K562 (cell line): ENCODE measurements at regions not wholly inside any gene's neighbourhood (a gene's known extent, or its start where the extent isn't known, plus 50 kb on each side); places are given as distances from the start of the nearest gene placed in this dataset.

Experiments used
- ATAC-seq: fragments of 200-7000 bp; cut with Tn5 transposase; 3 replicates; pipeline ENCODE4 v1.9.1; 2020; ENCODE audit warnings: moderate library complexity
- BruUV-seq: library from RNA; stranded (reverse); fragments of 400-500 nt; replicated peaks from 2 replicates; lab custom pipeline; 2021; lab: Mats Ljungman, UMichigan
- CTCF ChIA-PET: fragments of 300-600 bp; formaldehyde crosslinking; extraction: SDS; loops from one replicate; lab custom pipeline; 2021; ENCODE audit warnings: low intra/inter-chr PET ratio; lab: Yijun Ruan, JAX
- POLR2A ChIA-PET: fragments of 300-600, 350-650 bp; sonication (Branson Sonifier 250); formaldehyde crosslinking; extraction: SDS; loops from one replicate; lab custom pipeline; 2021; ENCODE audit warnings: antibody characterized with exemption, inconsistent platforms; lab: Yijun Ruan, JAX
- DNase-seq, 4 experiments: peaks; one replicate each; pipeline versions ENCODE4 v3.0.0 to v3.0.0-alpha.2; 2011 to 2018; ENCODE audit warnings: low spot score in 3 of 4, mixed read lengths in 3 of 4; ENCODE audit errors: extremely low read depth in 1 of 4
- FAIRE-seq: peaks from 2 replicates; lab custom pipeline; 2011; peaks lifted over from hg19 to GRCh38; lab: Jason Lieb, UNC
- H2AFZ ChIP-seq: 2 replicates; pipeline ENCODE4 v1.6.0; 2011; ENCODE audit warnings: low read depth, low read length, control low read depth, inconsistent platforms
- H3K27ac ChIP-seq: fragments of 200-600 bp; 3 replicates; pipeline ENCODE4 v1.8.0; 2011; ENCODE audit warnings: low read depth, mild to moderate bottlenecking, control low read depth, inconsistent platforms, low read length, moderate library complexity, mixed read lengths; ENCODE audit errors: extremely low read depth
- H3K27me3 ChIP-seq, 2 experiments: fragments of 300-600 bp in 1 of 2; 2 replicates in 1 of 2; 3 replicates in 1 of 2; pipeline versions ENCODE4 v1.6.0 to v1.8.0; 2011; ENCODE audit warnings: inconsistent platforms in 2 of 2, low read length in 2 of 2, mild to moderate bottlenecking in 1 of 2, mixed read lengths in 1 of 2, moderate library complexity in 1 of 2; ENCODE audit not compliant: control insufficient read depth in 2 of 2, insufficient read depth in 2 of 2
- H3K36me3 ChIP-seq: fragments of 300-600 bp; 3 replicates; pipeline ENCODE4 v1.8.0; 2011; ENCODE audit warnings: mild to moderate bottlenecking, low read length, inconsistent platforms; ENCODE audit not compliant: control insufficient read depth, insufficient read depth
- H3K4me1 ChIP-seq, 2 experiments: fragments of 200-600 bp in 1 of 2; replicated peaks in 1 of 2; 2 replicates in 1 of 2; 3 replicates in 1 of 2; pipeline versions ENCODE4 v1.5.1 to v1.8.0; 2011; ENCODE audit warnings: inconsistent platforms in 2 of 2, low read length in 2 of 2, mild to moderate bottlenecking in 1 of 2, mixed read lengths in 1 of 2, moderate library complexity in 1 of 2; ENCODE audit not compliant: control insufficient read depth in 2 of 2, insufficient read depth in 2 of 2
- H3K4me2 ChIP-seq: 2 replicates; pipeline ENCODE4 v1.6.1; 2011; ENCODE audit warnings: low read length, control low read depth, inconsistent platforms, mixed read lengths; ENCODE audit not compliant: insufficient read depth
- H3K4me3 ChIP-seq: fragments of 200-600 bp; sonication (generic), shearing (Covaris generic); 2 replicates; pipeline ENCODE4 v1.5.1; 2016; ENCODE audit warnings: control low read depth, inconsistent platforms
- H3K79me2 ChIP-seq: fragments of 200-600 bp; 3 replicates; pipeline ENCODE4 v1.8.0; 2011; ENCODE audit warnings: low read length, inconsistent platforms; ENCODE audit not compliant: control insufficient read depth, insufficient read depth
- H3K9ac ChIP-seq, 2 experiments: 2 replicates each; pipeline versions ENCODE4 v1.6.0 to v1.6.1; 2011; ENCODE audit warnings: low read depth in 2 of 2, low read length in 2 of 2, control low read depth in 1 of 2, inconsistent platforms in 1 of 2, mild to moderate bottlenecking in 1 of 2, mixed read lengths in 1 of 2; ENCODE audit not compliant: insufficient read depth in 1 of 2
- H3K9me1 ChIP-seq: one replicate; pipeline ENCODE4 v1.6.0; 2011; ENCODE audit warnings: inconsistent platforms, mild to moderate bottlenecking, low read length, moderate library complexity; ENCODE audit not compliant: control insufficient read depth, insufficient read depth
- H3K9me3 ChIP-seq: replicated peaks from 2 replicates; pipeline ENCODE4 v1.5.1; 2011; ENCODE audit warnings: low read depth, low read length, inconsistent platforms; ENCODE audit not compliant: control insufficient read depth, insufficient read depth
- H4K20me1 ChIP-seq: replicated peaks from 2 replicates; pipeline ENCODE4 v1.6.1; 2011; ENCODE audit warnings: low read length, inconsistent platforms, mixed read lengths; ENCODE audit not compliant: control insufficient read depth, insufficient read depth
- BRD4 ChIP-seq: fragments of 200-600 bp; sonication (generic); IDR thresholded peaks from 2 replicates; pipeline ENCODE4 v1.6.1; 2017; ENCODE audit warnings: inconsistent platforms
- CBX3 ChIP-seq, 2 experiments: IDR thresholded peaks; 1 replicate in 1 of 2; 2 replicates in 1 of 2; pipeline ENCODE4 v1.6.1; 2012; ENCODE audit warnings: inconsistent platforms in 2 of 2, low read length in 2 of 2, borderline replicate concordance in 1 of 2, control low read depth in 1 of 2
- CHD1 ChIP-seq: fragments of 200-600 bp; sonication (generic); IDR thresholded peaks from one replicate; pipeline ENCODE4 v1.6.1; 2012; ENCODE audit warnings: mild to moderate bottlenecking, moderate library complexity, low read length, inconsistent platforms
- CHD4 ChIP-seq: fragments of 200-600 bp; sonication (generic); IDR thresholded peaks from 3 replicates; pipeline ENCODE4 v1.6.1; 2012; ENCODE audit warnings: low read depth, mild to moderate bottlenecking, mixed read lengths, low read length, inconsistent platforms; ENCODE audit not compliant: insufficient read depth, insufficient replicate concordance, poor library complexity, severe bottlenecking
- CXXC5 ChIP-seq: fragments of 250-450 bp; sonication (Bioruptor Pico); IDR thresholded peaks from 2 replicates; pipeline ENCODE4 v1.8.0; 2022; ENCODE audit warnings: inconsistent platforms, mild to moderate bottlenecking, moderate library complexity
- GTF2E2 ChIP-seq: fragments of 200-800 bp; sonication (Bioruptor generic); IDR thresholded peaks from 2 replicates; pipeline ENCODE4 v1.6.1; 2016; ENCODE audit warnings: missing genetic modification characterization, missing compliant biosample characterization
- MCM2 ChIP-seq: fragments of 450-650 bp; IDR thresholded peaks from 2 replicates; pipeline ENCODE4 v1.6.1; 2017; ENCODE audit warnings: low read depth, mild to moderate bottlenecking
- MCM7 ChIP-seq, 2 experiments: fragments of 450-650 bp; IDR thresholded peaks; 2 replicates each; pipeline ENCODE4 v1.6.1; 2016 to 2018
- MYC ChIP-seq, 2 experiments: fragments of 250-450 bp in 1 of 2; sonication (Bioruptor Pico) in 1 of 2; IDR thresholded peaks; 2 replicates each; pipeline versions ENCODE4 v1.5.1 to v1.6.1; 2012 to 2021; ENCODE audit warnings: low read depth in 2 of 2, borderline replicate concordance in 1 of 2, improper control_type of control experiment in 1 of 2, low read length in 1 of 2, mild to moderate bottlenecking in 1 of 2, moderate library complexity in 1 of 2
- RAD21 ChIP-seq, 2 experiments: fragments of 250-450 bp in 1 of 2; fragments of 450-650 bp in 1 of 2; sonication (Bioruptor Pico) in 1 of 2; formaldehyde crosslinking in 1 of 2; IDR thresholded peaks in 1 of 2; conservative IDR thresholded peaks in 1 of 2; 2 replicates each; pipeline versions ENCODE4 v1.4.0 to v1.8.0; 2020 to 2022; ENCODE audit warnings: mild to moderate bottlenecking in 2 of 2, moderate library complexity in 1 of 2
- SETDB1 ChIP-seq: IDR thresholded peaks from one replicate; pipeline ENCODE4 v1.6.1; 2012; ENCODE audit warnings: low read length, control low read depth, inconsistent platforms
- SNIP1 ChIP-seq: fragments of 450-650 bp; IDR thresholded peaks from 2 replicates; pipeline ENCODE4 v1.7.1; 2017; ENCODE audit warnings: low read depth, mild to moderate bottlenecking
- TAF9B ChIP-seq: fragments of 450-650 bp; IDR thresholded peaks from 2 replicates; pipeline ENCODE4 v1.6.1; 2018; ENCODE audit warnings: mild to moderate bottlenecking; ENCODE audit not compliant: partially characterized antibody
- TRIM24 ChIP-seq, 2 experiments: fragments of 450-650 bp; IDR thresholded peaks; 2 replicates each; pipeline ENCODE4 v1.6.1; 2016
- ZNF311 ChIP-seq: fragments of 250-450 bp; sonication (Bioruptor Pico); IDR thresholded peaks from 2 replicates; pipeline ENCODE4 v1.4.0; 2020; ENCODE audit warnings: mild to moderate bottlenecking, moderate library complexity
- WGBS: fragments of 100-300 bp; shearing (Covaris generic); methylation state at CpG from one replicate; pipeline ENCODE4 v1.1.6; 2016; ENCODE audit warnings: low coverage, mixed read lengths; ENCODE audit not compliant: insufficient coverage; ENCODE audit errors: missing lambda C conversion rate; 5-methylcytosine and 5-hydroxymethylcytosine counted together
- in situ Hi-C: fragments of 300-500 bp; cut with MboI; formaldehyde crosslinking; loops from 4 replicates; pipeline ENCODE4 v1.15.0; 2018; ENCODE audit warnings: inconsistent platforms, mixed read lengths
- intact Hi-C: fragments of 100-400 bp; cut with micrococcal nuclease; formaldehyde crosslinking; loops from 2 replicates; pipeline ENCODE4 v1.14.2; 2022
- TF ChIP-seq, protein P1 (sequence below), 2 experiments: fragments of 450-650 bp in 1 of 2; sonication (generic) in 1 of 2; formaldehyde crosslinking in 1 of 2; IDR thresholded peaks; 2 replicates each; pipeline versions ENCODE4 v1.7.1 to v1.9.0; 2016 to 2022; ENCODE audit warnings: inconsistent platforms in 1 of 2, mild to moderate bottlenecking in 1 of 2, missing genetic modification reagents in 1 of 2

DNA sequence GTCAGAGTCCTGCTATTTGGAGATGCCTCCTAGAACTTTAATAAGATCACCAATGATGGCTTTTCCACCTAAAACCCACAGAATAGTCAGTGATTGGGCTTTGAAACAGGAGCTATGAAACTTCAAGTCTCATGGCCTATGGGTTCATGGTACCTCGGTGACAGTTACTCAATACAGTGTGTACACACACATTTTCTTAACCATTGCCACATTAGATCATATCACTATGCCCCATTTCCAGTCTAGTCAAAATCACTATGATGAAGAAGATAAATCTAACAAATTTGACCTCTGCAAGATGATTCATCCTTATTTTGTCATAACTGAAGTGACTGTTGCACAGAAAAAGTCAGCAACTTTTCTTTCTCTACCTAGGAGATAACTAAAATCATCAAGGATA lies 86.8 kb upstream of the OR13F1 start:
- no peaks in the 10 kb centered on the region for H3K4me1 ChIP-seq
- H3K9me1 ChIP-seq, result no peaks in the 10 kb centered on the region
- no peaks in the 10 kb centered on the region for H3K79me2 ChIP-seq
- no peak overlapping the region for H3K27ac ChIP-seq
- no peaks in the 10 kb centered on the region for H3K9me3 ChIP-seq
- H3K4me2 ChIP-seq, result no peak overlapping the region
- POLR2A ChIA-PET, result no interaction called here
- H2AFZ ChIP-seq, result no peak overlapping the region
- BruUV-seq, result no TSS peak
- no peak for ATAC-seq
- H3K36me3 ChIP-seq, result no peaks in the 10 kb centered on the region
- no peaks in the 10 kb centered on the region for H4K20me1 ChIP-seq
- TF ChIP-seq MCM7 (IDR thresholded peaks at IDR 0.05), result no peak
- TF ChIP-seq CHD4, result no peak
- no peak for TF ChIP-seq CXXC5 (CRISPR knock-in tag)
- TF ChIP-seq, protein P1, sequence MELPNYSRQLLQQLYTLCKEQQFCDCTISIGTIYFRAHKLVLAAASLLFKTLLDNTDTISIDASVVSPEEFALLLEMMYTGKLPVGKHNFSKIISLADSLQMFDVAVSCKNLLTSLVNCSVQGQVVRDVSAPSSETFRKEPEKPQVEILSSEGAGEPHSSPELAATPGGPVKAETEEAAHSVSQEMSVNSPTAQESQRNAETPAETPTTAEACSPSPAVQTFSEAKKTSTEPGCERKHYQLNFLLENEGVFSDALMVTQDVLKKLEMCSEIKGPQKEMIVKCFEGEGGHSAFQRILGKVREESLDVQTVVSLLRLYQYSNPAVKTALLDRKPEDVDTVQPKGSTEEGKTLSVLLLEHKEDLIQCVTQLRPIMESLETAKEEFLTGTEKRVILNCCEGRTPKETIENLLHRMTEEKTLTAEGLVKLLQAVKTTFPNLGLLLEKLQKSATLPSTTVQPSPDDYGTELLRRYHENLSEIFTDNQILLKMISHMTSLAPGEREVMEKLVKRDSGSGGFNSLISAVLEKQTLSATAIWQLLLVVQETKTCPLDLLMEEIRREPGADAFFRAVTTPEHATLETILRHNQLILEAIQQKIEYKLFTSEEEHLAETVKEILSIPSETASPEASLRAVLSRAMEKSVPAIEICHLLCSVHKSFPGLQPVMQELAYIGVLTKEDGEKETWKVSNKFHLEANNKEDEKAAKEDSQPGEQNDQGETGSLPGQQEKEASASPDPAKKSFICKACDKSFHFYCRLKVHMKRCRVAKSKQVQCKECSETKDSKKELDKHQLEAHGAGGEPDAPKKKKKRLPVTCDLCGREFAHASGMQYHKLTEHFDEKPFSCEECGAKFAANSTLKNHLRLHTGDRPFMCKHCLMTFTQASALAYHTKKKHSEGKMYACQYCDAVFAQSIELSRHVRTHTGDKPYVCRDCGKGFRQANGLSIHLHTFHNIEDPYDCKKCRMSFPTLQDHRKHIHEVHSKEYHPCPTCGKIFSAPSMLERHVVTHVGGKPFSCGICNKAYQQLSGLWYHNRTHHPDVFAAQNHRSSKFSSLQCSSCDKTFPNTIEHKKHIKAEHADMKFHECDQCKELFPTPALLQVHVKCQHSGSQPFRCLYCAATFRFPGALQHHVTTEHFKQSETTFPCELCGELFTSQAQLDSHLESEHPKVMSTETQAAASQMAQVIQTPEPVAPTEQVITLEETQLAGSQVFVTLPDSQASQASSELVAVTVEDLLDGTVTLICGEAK (IDR thresholded peaks at IDR 0.05), result no peak
- TF ChIP-seq, protein P1 (CRISPR knock-in tag; IDR thresholded peaks at IDR 0.05), result no peak
- TF ChIP-seq CBX3 (IDR thresholded peaks at IDR 0.05; ENCODE audit: borderline replicate concordance in 1 of 2, low read length in 2 of 2), result no peak
- TF ChIP-seq TAF9B, result no peak
- no peak for TF ChIP-seq SNIP1
- TF ChIP-seq TRIM24 (IDR thresholded peaks at IDR 0.05), result no peak
- TF ChIP-seq MCM2, result no peak
- TF ChIP-seq RAD21 (CRISPR knock-in tag; conservative IDR thresholded peaks at IDR 0.05 in 1 of 2, IDR thresholded peaks at IDR 0.05 in 1 of 2), result no peak
- no peak for TF ChIP-seq BRD4
- no peak for TF ChIP-seq SETDB1
- no peak for TF ChIP-seq CHD1
- no peak for TF ChIP-seq GTF2E2 (tag)
- no peak for TF ChIP-seq ZNF311
- no peak for TF ChIP-seq MYC (IDR thresholded peaks at IDR 0.05; ENCODE audit: low read depth, low read length)
- TF ChIP-seq MYC (CRISPR knock-in tag; IDR thresholded peaks at IDR 0.05; ENCODE audit: borderline replicate concordance, low read depth), result no peak
- CTCF ChIA-PET, result no interaction called here
- WGBS, result 0% methylated on average over 1 of the region's 1 CpG
- FAIRE-seq, result no peak
- H3K27me3 ChIP-seq, result no peaks in the 10 kb centered on the region
- no peak overlapping the region for H3K4me3 ChIP-seq
- H3K9ac ChIP-seq, result no peak overlapping the region
- in situ Hi-C loops, result no loop called here
- intact Hi-C loops, result no loop called here
- DNase-seq, result no peak
